ES-I3 (cell line): ENCODE measurements at regions not wholly inside any gene's neighbourhood (a gene's known extent, or its start where the extent isn't known, plus 50 kb on each side); places are given as distances from the start of the nearest gene placed in this dataset.

Experiments
- H3K36me3 ChIP-seq: 2 replicates; pipeline ENCODE4 v1.6.1; 2013; ENCODE audit warnings: mild to moderate bottlenecking, low read length, control low read depth, moderate library complexity; ENCODE audit not compliant: insufficient read depth
- H3K4me1 ChIP-seq: 2 replicates; pipeline ENCODE4 v1.6.1; 2013; ENCODE audit warnings: mild to moderate bottlenecking, control low read depth, low read length; ENCODE audit not compliant: insufficient read depth
- H3K9ac ChIP-seq: 2 replicates; pipeline ENCODE4 v1.6.1; 2013; ENCODE audit warnings: low read depth, mild to moderate bottlenecking, low read length, moderate library complexity
- H3K9me3 ChIP-seq: 2 replicates; pipeline ENCODE4 v1.6.1; 2013; ENCODE audit warnings: mild to moderate bottlenecking, low read length, moderate library complexity; ENCODE audit not compliant: control insufficient read depth, insufficient read depth

GRCh38 chr2:7673101-7673500 is 755.9 kb downstream of the RNF144A start:
- H3K4me1 ChIP-seq: no peaks in the 10 kb centered on the region
- no peak overlapping the region for H3K9ac ChIP-seq
- H3K9me3 ChIP-seq: no peaks in the 10 kb centered on the region
- H3K36me3 ChIP-seq: no peaks in the 10 kb centered on the region

- no peak overlapping the region for H3K9ac ChIP-seq
- H3K4me1 ChIP-seq: no peaks in the 10 kb centered on the region
- no peaks in the 10 kb centered on the region for H3K9me3 ChIP-seq
- H3K36me3 ChIP-seq: no peaks in the 10 kb centered on the region
Observed at GRCh38 chr2:7673853-7674252, 756.6 kb downstream of the RNF144A start.

GRCh38 chr2:7674606-7675005 is 757.4 kb downstream of the RNF144A start:
- Histone ChIP-seq H3K9ac (no peak overlapping the region), H3K9me3 (no peaks in the 10 kb centered on the region), H3K4me1 (no peaks in the 10 kb centered on the region), H3K36me3 (no peaks in the 10 kb centered on the region)

- no peak overlapping the region for H3K9ac ChIP-seq
Observed at GRCh38 chr2:7676714-7677113, 759.5 kb downstream of the RNF144A start.

GRCh38 chr2:7681881-7682461 is 764.8 kb downstream of the RNF144A start:
- Histone ChIP-seq H3K9me3 (no peaks in the 10 kb centered on the region), H3K9ac (no peak overlapping the region), H3K36me3 (no peaks in the 10 kb centered on the region), H3K4me1 (no peaks in the 10 kb centered on the region)

More at GRCh38 chr2:7676714-7677113, 759.5 kb downstream of the RNF144A start:
- Histone ChIP-seq H3K9me3 (no peaks in the 10 kb centered on the region), H3K36me3 (no peaks in the 10 kb centered on the region), H3K4me1 (no peaks in the 10 kb centered on the region)

- H3K4me1 ChIP-seq: no peaks in the 10 kb centered on the region
- H3K9me3 ChIP-seq: no peaks in the 10 kb centered on the region
- no peak overlapping the region for H3K9ac ChIP-seq
- H3K36me3 ChIP-seq: no peaks in the 10 kb centered on the region
Observed at GRCh38 chr2:7683196-7683595, 766.0 kb downstream of the RNF144A start.

- Histone ChIP-seq H3K9me3 (no peaks in the 10 kb centered on the region), H3K4me1 (no peaks in the 10 kb centered on the region), H3K36me3 (no peaks in the 10 kb centered on the region), H3K9ac (no peak overlapping the region)
Observed at GRCh38 chr2:7683708-7684107, 766.5 kb downstream of the RNF144A start.

GRCh38 chr2:7685342-7686015 is 768.3 kb downstream of the RNF144A start:
- no peaks in the 10 kb centered on the region for H3K9me3 ChIP-seq
- H3K36me3 ChIP-seq: no peaks in the 10 kb centered on the region
- H3K9ac ChIP-seq: no peak overlapping the region
- H3K4me1 ChIP-seq: no peaks in the 10 kb centered on the region

- Histone ChIP-seq H3K9ac (no peak overlapping the region), H3K9me3 (no peaks in the 10 kb centered on the region), H3K4me1 (no peaks in the 10 kb centered on the region), H3K36me3 (no peaks in the 10 kb centered on the region)
Observed at GRCh38 chr2:7686016-7686385, 768.8 kb downstream of the RNF144A start.

- Histone ChIP-seq H3K9me3 (no peaks in the 10 kb centered on the region), H3K4me1 (peaks cover 2% of the 10 kb centered on the region; the same call in 1 of the 2 replicates), H3K9ac (no peak overlapping the region), H3K36me3 (no peaks in the 10 kb centered on the region)
Observed at GRCh38 chr2:7691961-7692656, 774.9 kb downstream of the RNF144A start.

- H3K4me1 ChIP-seq: peaks cover 2% of the 10 kb centered on the region; the same call in 1 of the 2 replicates
- no peak overlapping the region for H3K9ac ChIP-seq
- no peaks in the 10 kb centered on the region for H3K36me3 ChIP-seq
- H3K9me3 ChIP-seq: no peaks in the 10 kb centered on the region
Observed at GRCh38 chr2:7692657-7693161, 775.5 kb downstream of the RNF144A start.

GRCh38 chr2:7693246-7694075 is 776.2 kb downstream of the RNF144A start:
- H3K9me3 ChIP-seq: no peaks in the 10 kb centered on the region
- no peaks in the 10 kb centered on the region for H3K36me3 ChIP-seq
- H3K4me1 ChIP-seq: peaks cover 2% of the 10 kb centered on the region; the same call in 1 of the 2 replicates
- H3K9ac ChIP-seq: no peak overlapping the region

GRCh38 chr2:7694076-7694985 is 777.1 kb downstream of the RNF144A start:
- Histone ChIP-seq H3K36me3 (no peaks in the 10 kb centered on the region), H3K4me1 (peaks cover 2% of the 10 kb centered on the region; the same call in 1 of the 2 replicates), H3K9me3 (no peaks in the 10 kb centered on the region), H3K9ac (no peak overlapping the region)
